Kidney (tissue), 13 donors: ENCODE measurements at regions not wholly inside any gene's neighbourhood (a gene's known extent, or its start where the extent isn't known, plus 50 kb on each side); places are given as distances from the start of the nearest gene placed in this dataset.

ENCODE experiments used
- DNase-seq, 5 donors: peaks; one replicate each; pipeline ENCODE4 v3.0.0-alpha.2; 2013 to 2020
- FAIRE-seq: peaks from 2 replicates; lab custom pipeline; 2012; peaks lifted over from hg19 to GRCh38; lab: Jason Lieb, UNC
- H3K27ac ChIP-seq, 2 donors: one replicate each; pipeline ENCODE4 v1.7.0; 2013; ENCODE audit warnings: low read depth in 2 of 2, low read length in 2 of 2, inconsistent platforms in 1 of 2
- H3K27me3 ChIP-seq: one replicate; pipeline ENCODE4 v1.7.1; 2013; ENCODE audit warnings: low read length, inconsistent platforms; ENCODE audit not compliant: control insufficient read depth, insufficient read depth
- H3K36me3 ChIP-seq, 3 donors: one replicate each; pipeline versions ENCODE4 v1.7.0 to v1.7.1; 2013; ENCODE audit warnings: low read length in 3 of 3, control low read depth in 1 of 3, inconsistent platforms in 1 of 3; ENCODE audit not compliant: insufficient read depth in 3 of 3, control insufficient read depth in 2 of 3
- H3K4me1 ChIP-seq, 3 donors: one replicate each; pipeline versions ENCODE4 v1.7.0 to v1.7.1; 2013; ENCODE audit warnings: low read length in 3 of 3, inconsistent platforms in 1 of 3, low read depth in 1 of 3; ENCODE audit not compliant: control insufficient read depth in 2 of 3, insufficient read depth in 2 of 3
- H3K4me3 ChIP-seq, 3 donors: one replicate each; pipeline versions ENCODE4 v1.7.0 to v1.8.1; 2013; ENCODE audit warnings: low read length in 3 of 3, control low read depth in 1 of 3, inconsistent platforms in 1 of 3
- H3K9ac ChIP-seq, 3 donors: one replicate each; pipeline versions ENCODE4 v1.7.0 to v1.7.1; 2013; ENCODE audit warnings: low read length in 3 of 3, control low read depth in 1 of 3, inconsistent platforms in 1 of 3
- H3K9me3 ChIP-seq, 3 donors: one replicate each; pipeline versions ENCODE4 v1.7.0 to v1.7.1; 2013; ENCODE audit warnings: low read length in 3 of 3, control low read depth in 1 of 3, inconsistent platforms in 1 of 3; ENCODE audit not compliant: control insufficient read depth in 2 of 3, insufficient read depth in 1 of 3
- CTCF ChIP-seq: IDR thresholded peaks from 3 replicates; pipeline ENCODE4 v1.5.1; 2012; ENCODE audit warnings: mild to moderate bottlenecking, moderate library complexity, borderline replicate concordance; ENCODE audit not compliant: insufficient read depth; ENCODE audit errors: extremely low read depth
- intact Hi-C: fragments of 100-400 bp; cut with DNase I; formaldehyde crosslinking; loops from one replicate; pipeline ENCODE4 v1.11.1; 2022
- donor health status: control.
- donor health status: control.
- donor health status: control.
- donor health status: control.
- donor health status: control.
- donor health status: DM: yes; HTN: yes; CAD: no.
- donor health status: Normal renal cell carcinoma (clear cell type).

- FAIRE-seq (no peak), DNase-seq (peak in 2 of 5 donors; percentile 3 to 15)
- H3K9ac ChIP-seq, result no peak overlapping the region
- H3K9me3 ChIP-seq, result no peaks in the 10 kb centered on the region
- H3K4me3 ChIP-seq, result no peak overlapping the region
- H3K4me1 ChIP-seq, result no peaks in the 10 kb centered on the region
- intact Hi-C loops, result no loop called here
- no peak overlapping the region for H3K27ac ChIP-seq
- no peaks in the 10 kb centered on the region for H3K36me3 ChIP-seq
- TF ChIP-seq CTCF, result no peak
- no peaks in the 10 kb centered on the region for H3K27me3 ChIP-seq
Measured at GRCh38 chr19:30167206-30167868, 204.8 kb upstream of the ZNF536 start.

- no peak for FAIRE-seq
- peak in 2 of 5 donors; percentile 5 to 16 for DNase-seq
- no peaks in the 10 kb centered on the region for H3K4me1 ChIP-seq
- no peaks in the 10 kb centered on the region for H3K36me3 ChIP-seq
- H3K4me3 ChIP-seq, result no peak overlapping the region
- H3K9me3 ChIP-seq, result no peaks in the 10 kb centered on the region
- intact Hi-C loops, result no loop called here
- H3K9ac ChIP-seq, result no peak overlapping the region
- no peak overlapping the region for H3K27ac ChIP-seq
- no peaks in the 10 kb centered on the region for H3K27me3 ChIP-seq
- no peak for TF ChIP-seq CTCF
Measured at GRCh38 chr19:30167976-30168635, 204.1 kb upstream of the ZNF536 start.

GRCh38 chr19:30168760-30169159 is 203.4 kb upstream of the ZNF536 start:
- H3K36me3 ChIP-seq, result no peaks in the 10 kb centered on the region
- H3K4me3 ChIP-seq, result no peak overlapping the region
- no peaks in the 10 kb centered on the region for H3K4me1 ChIP-seq
- no peak for TF ChIP-seq CTCF
- intact Hi-C loops, result no loop called here
- H3K9me3 ChIP-seq, result no peaks in the 10 kb centered on the region
- FAIRE-seq, result no peak
- H3K9ac ChIP-seq, result no peak overlapping the region
- no peaks in the 10 kb centered on the region for H3K27me3 ChIP-seq
- peak in 2 of 5 donors; percentile 4 to 9 for DNase-seq
- H3K27ac ChIP-seq, result no peak overlapping the region
